GM12872 (cell line): ENCODE measurements at regions not wholly inside any gene's neighbourhood (a gene's known extent, or its start where the extent isn't known, plus 50 kb on each side); places are given as distances from the start of the nearest gene placed in this dataset.

Experiments used
- TF ChIP-seq, protein P1 (sequence below): IDR thresholded peaks from 3 replicates; pipeline ENCODE4 v1.5.1; 2011; ENCODE audit warnings: low read depth, mild to moderate bottlenecking, low read length, moderate library complexity; ENCODE audit not compliant: insufficient read depth

DNA sequence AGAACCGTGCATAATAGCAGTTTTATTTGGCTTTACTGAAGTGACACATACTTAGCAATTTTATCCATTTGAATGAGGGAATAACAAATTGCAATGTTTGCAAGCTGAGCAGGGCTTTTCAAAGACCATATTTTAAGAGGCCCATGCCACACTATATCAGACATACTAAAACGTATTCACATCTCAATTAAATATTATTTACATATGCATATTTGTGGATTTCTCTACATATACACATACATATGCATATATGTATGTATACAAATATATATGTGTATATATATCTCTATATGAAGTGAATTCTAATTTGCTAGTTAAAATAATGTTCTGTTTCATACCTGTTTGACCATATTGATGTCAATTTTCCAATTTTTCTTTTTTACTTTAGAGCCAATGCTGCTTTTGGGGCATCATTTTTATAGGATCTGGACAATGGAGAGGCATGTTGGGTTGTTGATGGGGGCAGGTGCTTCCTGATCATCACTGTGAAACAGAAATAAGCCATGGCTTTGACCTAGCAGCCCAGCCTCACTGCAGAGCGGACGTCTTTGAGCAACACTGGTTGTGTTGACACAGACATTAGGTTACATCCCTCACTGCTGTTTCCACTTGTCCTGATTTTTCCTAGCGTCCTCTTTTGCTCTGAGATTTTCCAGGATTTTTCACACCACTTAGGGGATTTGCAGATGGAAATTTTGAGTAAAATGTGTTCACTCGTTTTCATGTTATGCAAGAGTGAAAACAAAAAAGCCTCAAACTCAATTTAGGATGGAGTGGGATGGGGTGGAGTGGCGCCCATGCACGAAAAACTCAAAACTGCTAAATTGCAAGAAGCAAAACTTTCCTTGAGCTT, 56.9 kb downstream of the RDH14 start:
- TF ChIP-seq, protein P1, sequence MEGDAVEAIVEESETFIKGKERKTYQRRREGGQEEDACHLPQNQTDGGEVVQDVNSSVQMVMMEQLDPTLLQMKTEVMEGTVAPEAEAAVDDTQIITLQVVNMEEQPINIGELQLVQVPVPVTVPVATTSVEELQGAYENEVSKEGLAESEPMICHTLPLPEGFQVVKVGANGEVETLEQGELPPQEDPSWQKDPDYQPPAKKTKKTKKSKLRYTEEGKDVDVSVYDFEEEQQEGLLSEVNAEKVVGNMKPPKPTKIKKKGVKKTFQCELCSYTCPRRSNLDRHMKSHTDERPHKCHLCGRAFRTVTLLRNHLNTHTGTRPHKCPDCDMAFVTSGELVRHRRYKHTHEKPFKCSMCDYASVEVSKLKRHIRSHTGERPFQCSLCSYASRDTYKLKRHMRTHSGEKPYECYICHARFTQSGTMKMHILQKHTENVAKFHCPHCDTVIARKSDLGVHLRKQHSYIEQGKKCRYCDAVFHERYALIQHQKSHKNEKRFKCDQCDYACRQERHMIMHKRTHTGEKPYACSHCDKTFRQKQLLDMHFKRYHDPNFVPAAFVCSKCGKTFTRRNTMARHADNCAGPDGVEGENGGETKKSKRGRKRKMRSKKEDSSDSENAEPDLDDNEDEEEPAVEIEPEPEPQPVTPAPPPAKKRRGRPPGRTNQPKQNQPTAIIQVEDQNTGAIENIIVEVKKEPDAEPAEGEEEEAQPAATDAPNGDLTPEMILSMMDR: no peak

DNA sequence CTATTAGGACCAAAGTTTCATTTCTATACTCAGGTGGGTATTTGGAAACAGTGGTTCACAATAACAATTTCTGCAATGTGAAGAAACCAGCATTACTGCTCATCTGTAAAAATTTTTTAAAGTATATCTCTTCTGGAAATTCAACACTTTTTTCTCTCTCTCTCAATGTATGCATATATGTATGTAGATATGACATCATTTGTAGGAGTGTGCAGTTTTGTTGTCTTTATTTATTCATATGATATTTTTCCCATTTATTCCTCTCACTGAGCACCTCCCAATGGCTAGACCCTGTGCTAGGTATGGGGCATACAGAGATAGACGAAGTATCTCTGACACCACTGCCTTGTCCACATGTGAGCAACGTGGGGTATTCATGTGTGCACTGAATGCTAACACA, 58.3 kb downstream of the RDH14 start:
- TF ChIP-seq, protein P1: no peak

DNA sequence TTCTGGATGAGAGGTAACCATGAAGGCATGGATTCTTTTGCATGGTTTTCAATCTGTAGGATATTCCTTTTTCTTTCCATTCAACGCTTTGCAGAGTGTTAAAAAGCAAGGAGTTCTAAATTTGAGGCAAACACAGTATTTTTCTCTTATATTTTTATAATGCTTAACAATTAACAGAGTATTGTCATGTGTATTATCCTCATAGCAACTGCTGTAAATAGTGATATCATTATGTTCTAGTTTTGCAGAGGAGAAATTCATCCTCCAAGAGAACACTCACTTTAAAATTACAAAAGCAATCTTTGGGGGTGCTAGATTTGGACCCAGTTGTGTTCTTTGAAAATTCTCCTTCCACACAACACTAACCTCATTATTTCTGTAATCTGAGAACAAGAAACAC, 58.7 kb downstream of the RDH14 start:
- TF ChIP-seq, protein P1: no peak

DNA sequence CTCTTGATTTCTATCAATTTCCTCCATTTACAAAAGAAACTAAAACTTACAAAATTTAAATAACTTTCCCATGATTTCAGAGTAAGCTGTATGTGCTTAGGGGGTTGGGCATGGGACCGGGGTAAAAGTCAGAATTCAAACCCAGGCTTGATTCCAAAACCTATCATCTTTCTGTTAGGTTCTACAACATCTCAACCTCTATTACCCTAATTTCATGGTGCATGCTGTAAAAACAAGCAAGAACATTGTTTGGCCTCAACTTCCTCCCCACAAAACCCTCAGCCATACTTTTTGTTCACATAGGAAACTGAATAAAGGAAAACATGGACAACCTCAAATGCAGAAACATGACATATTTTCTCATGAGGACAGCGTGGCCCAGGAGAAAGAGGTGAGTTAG, 59.3 kb downstream of the RDH14 start:
- TF ChIP-seq, protein P1: no peak

DNA sequence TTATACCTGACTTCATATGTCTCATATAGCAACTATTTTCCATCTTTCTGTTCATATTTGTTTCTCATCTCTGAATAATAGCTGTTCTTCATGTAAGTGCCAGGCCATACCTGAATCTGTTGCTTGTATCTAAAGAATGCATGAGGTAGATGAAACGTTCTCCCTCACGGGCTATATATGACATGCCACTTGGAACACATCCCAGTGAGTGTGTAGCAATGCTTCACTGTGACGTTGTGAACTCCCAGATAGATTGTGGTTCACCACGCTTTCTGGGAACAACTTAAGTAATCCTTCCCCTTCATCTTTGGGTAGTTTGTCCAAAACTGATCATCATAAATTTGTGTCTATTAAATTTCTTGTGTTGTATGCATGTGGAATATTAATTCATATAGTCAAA, 60.1 kb downstream of the RDH14 start:
- TF ChIP-seq, protein P1: no peak

DNA sequence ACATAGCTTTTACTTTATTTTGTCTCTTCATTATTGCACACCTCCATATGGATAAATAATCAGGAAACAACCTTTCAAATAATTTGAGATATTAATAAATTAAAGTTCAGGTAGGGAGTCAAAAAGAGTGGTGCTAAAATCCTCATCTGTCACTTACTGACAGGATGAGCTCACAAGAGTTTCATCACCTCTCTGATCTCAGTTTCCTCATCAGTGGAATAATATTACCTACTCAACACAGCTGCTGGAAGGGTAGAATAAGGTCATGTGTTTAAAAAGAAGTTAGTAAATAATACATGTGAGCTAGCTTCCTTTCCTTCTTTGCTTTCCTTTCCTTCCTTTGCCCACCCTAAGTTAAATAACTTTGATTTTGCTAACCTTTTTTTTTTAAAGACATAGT, 61.9 kb downstream of the RDH14 start:
- TF ChIP-seq, protein P1: no peak

DNA sequence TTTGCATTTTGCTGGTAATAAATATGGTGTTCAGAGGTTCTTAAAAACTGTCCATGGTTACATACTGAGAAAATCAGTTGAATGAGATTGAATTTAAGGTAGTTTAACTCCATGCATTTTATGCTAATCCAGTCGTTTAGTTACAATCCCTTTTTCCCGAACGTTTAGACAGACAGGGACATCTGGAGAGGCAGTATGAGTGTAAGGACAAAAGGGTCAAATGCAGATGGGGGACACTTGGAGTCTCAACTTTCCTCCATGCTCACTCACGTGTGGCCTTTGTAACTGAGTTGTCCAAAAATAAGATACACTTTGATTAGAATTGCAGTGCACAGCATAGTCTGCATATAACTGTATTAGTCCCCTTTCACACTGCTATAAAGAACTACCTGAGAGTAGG, 63.9 kb downstream of the RDH14 start:
- TF ChIP-seq, protein P1: no peak

DNA sequence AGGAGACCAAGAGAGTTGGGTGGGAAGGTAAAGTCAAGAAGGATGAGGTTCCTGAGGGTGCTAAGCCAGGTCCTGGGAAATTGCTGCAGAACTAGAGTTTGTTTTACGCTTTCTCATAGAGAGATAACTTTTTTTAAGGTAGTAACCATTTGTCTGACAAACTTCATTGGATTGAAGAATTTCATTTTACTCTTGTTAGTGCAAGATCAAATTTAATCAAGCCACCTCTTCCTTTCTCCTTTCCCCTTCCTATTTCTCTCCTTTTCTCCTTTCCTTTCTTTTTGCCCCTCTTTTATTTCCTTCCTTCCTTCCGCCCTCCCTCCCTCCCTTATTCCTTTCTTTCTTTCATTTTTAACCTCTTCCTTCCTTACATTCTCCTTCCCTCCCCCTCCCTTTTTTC, 65.4 kb downstream of the RDH14 start:
- TF ChIP-seq, protein P1: no peak
